HepG2 (cell line): ENCODE measurements at regions not wholly inside any gene's neighbourhood (a gene's known extent, or its start where the extent isn't known, plus 50 kb on each side); places are given as distances from the start of the nearest gene placed in this dataset.
A peak's percentile ranks its signal among the peaks of the same experiment; 100 is the strongest.
"Not testable (repeated sequence)": the region's sequence is repeated elsewhere in the genome, so short reads cannot be mapped to it uniquely, and the experiment has no call there.

Experiments
- ATAC-seq: fragments of 200-7000 bp; cut with Tn5 transposase; 3 replicates; pipeline ENCODE4 v1.9.1; 2020; ENCODE audit warnings: mild to moderate bottlenecking, moderate library complexity
- BruUV-seq: library from RNA; stranded (reverse); fragments of 400-500 nt; replicated peaks from 2 replicates; lab custom pipeline; 2021; lab: Mats Ljungman, UMichigan
- CTCF ChIA-PET: fragments of 300-600 bp; formaldehyde crosslinking; extraction: SDS; loops from one replicate; lab custom pipeline; 2021; ENCODE audit warnings: low total read pairs, inconsistent platforms, low intra/inter-chr PET ratio; lab: Yijun Ruan, JAX
- POLR2A ChIA-PET: fragments of 350-600 bp; sonication (Branson Sonifier 250); formaldehyde crosslinking; loops from one replicate; lab custom pipeline; 2020; ENCODE audit warnings: antibody characterized with exemption, inconsistent platforms; lab: Yijun Ruan, JAX
- DNase-seq: peaks from one replicate; pipeline ENCODE4 v3.0.0-alpha.2; 2015; ENCODE audit warnings: low spot score
- FAIRE-seq: peaks from 3 replicates; lab custom pipeline; 2011; peaks lifted over from hg19 to GRCh38; lab: Jason Lieb, UNC
- H2AFZ ChIP-seq: one replicate; pipeline ENCODE4 v1.6.1; 2011; ENCODE audit warnings: low read length, inconsistent platforms
- H3K27ac ChIP-seq: fragments of 300-600 bp; 3 replicates; pipeline ENCODE4 v1.8.0; 2011; ENCODE audit warnings: mixed run types, mild to moderate bottlenecking, mixed read lengths, low read length, inconsistent platforms; ENCODE audit not compliant: insufficient read depth; ENCODE audit errors: extremely low read length
- H3K27me3 ChIP-seq, 2 experiments: fragments of 200-600 bp in 1 of 2; 2 replicates in 1 of 2; 3 replicates in 1 of 2; pipeline versions ENCODE4 v1.6.0 to v1.8.0; 2011; ENCODE audit warnings: low read length in 2 of 2, mild to moderate bottlenecking in 2 of 2, moderate library complexity in 2 of 2, inconsistent platforms in 1 of 2; ENCODE audit not compliant: insufficient read depth in 2 of 2, control insufficient read depth in 1 of 2
- H3K36me3 ChIP-seq, 2 experiments: fragments of 200-600 bp in 1 of 2; replicated peaks in 1 of 2; 2 replicates in 1 of 2; 3 replicates in 1 of 2; pipeline versions ENCODE4 v1.5.1 to v1.8.0; 2011; ENCODE audit warnings: low read length in 2 of 2, inconsistent platforms in 1 of 2; ENCODE audit not compliant: insufficient read depth in 2 of 2, control insufficient read depth in 1 of 2
- H3K4me1 ChIP-seq: 2 replicates; pipeline ENCODE4 v1.5.1; 2012; ENCODE audit warnings: low read length, inconsistent platforms; ENCODE audit not compliant: insufficient read depth
- H3K4me2 ChIP-seq: 2 replicates; pipeline ENCODE4 v1.6.0; 2011; ENCODE audit warnings: low read depth, low read length, inconsistent platforms
- H3K4me3 ChIP-seq, 3 experiments: fragments of 200-600 bp in 1 of 3; sonication (generic), shearing (Covaris generic) in 1 of 3; replicated peaks in 1 of 3; 2 replicates each; pipeline ENCODE4 v1.5.1; 2011 to 2016; ENCODE audit warnings: low read length in 3 of 3, inconsistent platforms in 2 of 3, low read depth in 2 of 3, mild to moderate bottlenecking in 2 of 3, control low read depth in 1 of 3, mixed read lengths in 1 of 3; ENCODE audit not compliant: insufficient read depth in 1 of 3
- H3K79me2 ChIP-seq: one replicate; pipeline ENCODE4 v1.6.1; 2011; ENCODE audit warnings: low read length, inconsistent platforms; ENCODE audit not compliant: insufficient read depth
- H3K9ac ChIP-seq: 2 replicates; pipeline ENCODE4 v1.6.0; 2011; ENCODE audit warnings: mild to moderate bottlenecking, low read depth, low read length, inconsistent platforms; ENCODE audit not compliant: insufficient read depth
- H3K9me3 ChIP-seq: 2 replicates; pipeline ENCODE4 v1.5.1; 2012; ENCODE audit warnings: mild to moderate bottlenecking, low read length
- H4K20me1 ChIP-seq: 2 replicates; pipeline ENCODE4 v1.6.0; 2011; ENCODE audit warnings: inconsistent platforms, mild to moderate bottlenecking, low read length, moderate library complexity; ENCODE audit not compliant: insufficient read depth
- SCMH1 ChIP-seq: sonication (generic); formaldehyde crosslinking; IDR thresholded peaks from 2 replicates; pipeline ENCODE4 v1.9.0; 2021; ENCODE audit warnings: missing genetic modification reagents, mild to moderate bottlenecking, borderline replicate concordance
- TAF1 ChIP-seq: sonication (generic); formaldehyde crosslinking; IDR thresholded peaks from 2 replicates; pipeline ENCODE4 v1.4.0; 2020; ENCODE audit warnings: missing genetic modification reagents
- ZNF678 ChIP-seq: sonication (generic); formaldehyde crosslinking; IDR thresholded peaks from 2 replicates; pipeline ENCODE4 v1.4.0; 2020; ENCODE audit warnings: mild to moderate bottlenecking, missing genetic modification reagents
- whole genome bisulfite sequencing: methylation state at CpG from one replicate; pipeline ENCODE4 v1.1.6; 2017; ENCODE audit warnings: low lambda C conversion rate; 5-methylcytosine and 5-hydroxymethylcytosine counted together
- in situ Hi-C: cut with HindIII; loops from 2 replicates; pipeline ENCODE4 v1.10.0; 2017; ENCODE audit warnings: low pct_unique_long_range_greater_than_20kb; ENCODE audit not compliant: extremely low pct_ligation_motif_present
- intact Hi-C: fragments of 100-400 bp; cut with micrococcal nuclease; formaldehyde crosslinking; loops from one replicate; pipeline ENCODE4 v1.10.0; 2022; ENCODE audit not compliant: unreplicated experiment
- TF ChIP-seq, protein P1 (sequence below): sonication (generic); formaldehyde crosslinking; IDR thresholded peaks from 2 replicates; pipeline ENCODE4 v1.5.0; 2020; ENCODE audit warnings: mild to moderate bottlenecking, missing genetic modification reagents, moderate library complexity

DNA sequence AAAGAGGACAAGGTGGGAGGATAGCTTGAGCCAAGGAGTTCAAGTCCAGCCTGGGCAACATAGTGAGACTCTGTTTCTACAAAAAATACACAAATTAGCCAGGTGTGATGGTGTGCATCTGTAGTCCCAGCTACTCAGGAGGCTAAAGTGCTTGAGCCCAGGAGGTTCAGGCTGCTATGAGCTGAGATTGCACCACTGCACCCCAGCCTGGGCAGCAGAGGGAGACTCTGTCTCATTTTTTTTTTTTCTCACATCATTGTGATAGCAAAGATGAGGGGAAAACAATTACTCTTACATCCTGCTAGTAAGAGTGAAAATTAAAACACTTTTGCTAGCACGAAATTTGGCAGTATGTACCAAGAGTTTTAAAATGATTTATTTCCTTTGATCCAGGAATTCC is 463.7 kb downstream of the TMEM135 start:
- Histone ChIP-seq H3K4me3 (no peak overlapping the region), H3K9me3 (no peaks in the 10 kb centered on the region), H3K79me2 (no peaks in the 10 kb centered on the region), H3K4me1 (no peaks in the 10 kb centered on the region), H3K36me3 (no peaks in the 10 kb centered on the region), H3K27me3 (no peaks in the 10 kb centered on the region), H3K4me2 (no peak overlapping the region), H3K27ac (no peak overlapping the region), H2AFZ (no peak overlapping the region), H3K9ac (no peak overlapping the region), H4K20me1 (no peaks in the 10 kb centered on the region)
- WGBS, result 0% methylated on average over 1 of the region's 1 CpG
- TF ChIP-seq, protein P1, sequence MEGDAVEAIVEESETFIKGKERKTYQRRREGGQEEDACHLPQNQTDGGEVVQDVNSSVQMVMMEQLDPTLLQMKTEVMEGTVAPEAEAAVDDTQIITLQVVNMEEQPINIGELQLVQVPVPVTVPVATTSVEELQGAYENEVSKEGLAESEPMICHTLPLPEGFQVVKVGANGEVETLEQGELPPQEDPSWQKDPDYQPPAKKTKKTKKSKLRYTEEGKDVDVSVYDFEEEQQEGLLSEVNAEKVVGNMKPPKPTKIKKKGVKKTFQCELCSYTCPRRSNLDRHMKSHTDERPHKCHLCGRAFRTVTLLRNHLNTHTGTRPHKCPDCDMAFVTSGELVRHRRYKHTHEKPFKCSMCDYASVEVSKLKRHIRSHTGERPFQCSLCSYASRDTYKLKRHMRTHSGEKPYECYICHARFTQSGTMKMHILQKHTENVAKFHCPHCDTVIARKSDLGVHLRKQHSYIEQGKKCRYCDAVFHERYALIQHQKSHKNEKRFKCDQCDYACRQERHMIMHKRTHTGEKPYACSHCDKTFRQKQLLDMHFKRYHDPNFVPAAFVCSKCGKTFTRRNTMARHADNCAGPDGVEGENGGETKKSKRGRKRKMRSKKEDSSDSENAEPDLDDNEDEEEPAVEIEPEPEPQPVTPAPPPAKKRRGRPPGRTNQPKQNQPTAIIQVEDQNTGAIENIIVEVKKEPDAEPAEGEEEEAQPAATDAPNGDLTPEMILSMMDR, result peak; percentile 25; the same call in 1 of the 2 replicates
- TF ChIP-seq SCMH1 (CRISPR knock-in tag), result no peak
- no peak for TF ChIP-seq ZNF678
- TF ChIP-seq TAF1, result no peak
- no peak for ATAC-seq
- in situ Hi-C loops (no loop called here), intact Hi-C loops (no loop called here)
- ChIA-PET POLR2A (no interaction called here), CTCF (no interaction called here)
- FAIRE-seq, result no peak
- no TSS peak for BruUV-seq
- DNase-seq, result no peak

DNA sequence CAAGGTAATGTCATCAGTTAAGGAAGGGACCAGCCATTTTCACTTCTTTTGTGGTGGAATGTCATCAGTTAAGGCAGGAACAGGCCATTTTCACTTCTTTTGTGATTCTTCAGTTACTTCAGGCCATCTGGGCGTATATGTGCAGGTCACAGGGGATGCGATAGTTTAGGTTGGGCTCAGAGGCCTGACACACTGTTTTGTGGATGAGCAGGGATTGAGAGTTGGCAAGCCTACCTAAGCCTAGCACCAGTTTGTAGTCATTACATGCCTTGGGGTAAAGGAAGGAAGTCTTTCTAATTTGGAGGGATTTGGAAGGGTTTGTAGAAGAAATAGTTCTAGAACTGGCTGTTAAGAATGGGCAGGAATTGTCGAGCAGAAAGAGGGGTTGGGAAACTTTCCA is 457.2 kb downstream of the TMEM135 start:
- POLR2A ChIA-PET, H3K9me3 ChIP-seq, H3K27me3 ChIP-seq, intact Hi-C loops, H3K27ac ChIP-seq, ATAC-seq, H3K9ac ChIP-seq, H3K36me3 ChIP-seq, H3K79me2 ChIP-seq, CTCF ChIA-PET, H4K20me1 ChIP-seq, BruUV-seq, in situ Hi-C loops, H2AFZ ChIP-seq, H3K4me2 ChIP-seq, H3K4me1 ChIP-seq, FAIRE-seq, DNase-seq, H3K4me3 ChIP-seq: not testable (repeated sequence)
- 34% methylated on average over 3 of the region's 3 CpGs for WGBS

DNA sequence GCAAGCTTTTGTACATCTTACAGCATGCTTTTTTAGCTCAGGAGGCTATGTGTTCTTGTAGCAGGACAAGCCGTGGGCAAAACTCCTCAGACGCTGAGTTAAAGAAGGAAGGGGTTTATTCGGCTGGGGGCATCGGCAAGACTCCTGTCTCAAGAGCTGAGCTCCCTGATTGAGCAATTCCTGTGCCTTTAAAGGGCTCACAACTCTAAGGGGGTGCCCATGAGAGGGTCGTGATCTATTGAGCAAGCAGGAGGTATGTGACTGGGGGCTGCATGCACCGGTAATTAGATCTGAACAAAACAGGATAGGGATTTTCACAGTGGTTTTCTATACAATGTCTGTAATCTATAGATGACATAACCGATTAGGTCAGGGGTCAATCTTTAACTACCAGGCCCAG is 456.3 kb downstream of the TMEM135 start:
- FAIRE-seq, BruUV-seq, H3K36me3 ChIP-seq, in situ Hi-C loops, H3K4me1 ChIP-seq, H2AFZ ChIP-seq, H3K27ac ChIP-seq, H3K79me2 ChIP-seq, CTCF ChIA-PET, POLR2A ChIA-PET, intact Hi-C loops, H3K27me3 ChIP-seq, ATAC-seq, H3K4me2 ChIP-seq, H4K20me1 ChIP-seq, H3K9me3 ChIP-seq, H3K4me3 ChIP-seq, H3K9ac ChIP-seq, DNase-seq: not testable (repeated sequence)
- WGBS, result 10% methylated on average over 7 of the region's 7 CpGs
